ENCODE measurements at regions not wholly inside any gene's neighbourhood (a gene's known extent, or its start where the extent isn't known, plus 50 kb on each side); places are given as distances from the start of the nearest gene placed in this dataset.
"Not testable (repeated sequence)": the region's sequence is repeated elsewhere in the genome, so short reads cannot be mapped to it uniquely, and the experiment has no call there.

GRCh38 chr4:124433500-124433899 is 279.0 kb downstream of the ANKRD50 start:
- Histone ChIP-seq H3K4me3 (ENCODE audit: low read length) (no peak overlapping the region), H3K9me3 (ENCODE audit: control insufficient read depth, low read length) (no peaks in the 10 kb centered on the region), H3K36me3 (ENCODE audit: control insufficient read depth, insufficient read depth, low read length) (no peaks in the 10 kb centered on the region), H3K4me1 (ENCODE audit: control insufficient read depth, insufficient read depth, low read length) (peaks cover 19% of the 10 kb centered on the region), H3K9ac (ENCODE audit: low read length) (no peak overlapping the region), H3K27me3 (ENCODE audit: control insufficient read depth, insufficient read depth, low read length) (no peaks in the 10 kb centered on the region)

GRCh38 chr4:124435274-124435950 is 277.1 kb downstream of the ANKRD50 start:
- no peak overlapping the region for H3K9ac ChIP-seq (ENCODE audit: low read length)
- H3K4me3 ChIP-seq (ENCODE audit: low read length), result no peak overlapping the region
- no peaks in the 10 kb centered on the region for H3K9me3 ChIP-seq (ENCODE audit: control insufficient read depth, low read length)
- peaks cover 12% of the 10 kb centered on the region for H3K4me1 ChIP-seq (ENCODE audit: control insufficient read depth, insufficient read depth, low read length)
- H3K27me3 ChIP-seq (ENCODE audit: control insufficient read depth, insufficient read depth, low read length), result no peaks in the 10 kb centered on the region
- H3K36me3 ChIP-seq (ENCODE audit: control insufficient read depth, insufficient read depth, low read length), result no peaks in the 10 kb centered on the region

GRCh38 chr4:124437853-124438495 is 274.6 kb downstream of the ANKRD50 start:
- no peaks in the 10 kb centered on the region for H3K27me3 ChIP-seq (ENCODE audit: control insufficient read depth, insufficient read depth, low read length)
- no peak overlapping the region for H3K9ac ChIP-seq (ENCODE audit: low read length)
- no peaks in the 10 kb centered on the region for H3K36me3 ChIP-seq (ENCODE audit: control insufficient read depth, insufficient read depth, low read length)
- peaks cover 2% of the 10 kb centered on the region for H3K4me1 ChIP-seq (ENCODE audit: control insufficient read depth, insufficient read depth, low read length)
- no peaks in the 10 kb centered on the region for H3K9me3 ChIP-seq (ENCODE audit: control insufficient read depth, low read length)
- no peak overlapping the region for H3K4me3 ChIP-seq (ENCODE audit: low read length)

GRCh38 chr4:124445071-124445470 is 267.5 kb downstream of the ANKRD50 start:
- no peaks in the 10 kb centered on the region for H3K36me3 ChIP-seq (ENCODE audit: control insufficient read depth, insufficient read depth, low read length)
- no peak overlapping the region for H3K4me3 ChIP-seq (ENCODE audit: low read length)
- H3K4me1 ChIP-seq (ENCODE audit: control insufficient read depth, insufficient read depth, low read length), result no peaks in the 10 kb centered on the region

GRCh38 chr4:124449881-124450280 is 262.7 kb downstream of the ANKRD50 start:
- Histone ChIP-seq H3K9me3 (ENCODE audit: control insufficient read depth, low read length) (no peaks in the 10 kb centered on the region), H3K36me3 (ENCODE audit: control insufficient read depth, insufficient read depth, low read length) (no peaks in the 10 kb centered on the region), H3K4me3 (ENCODE audit: low read length) (no peak overlapping the region), H3K4me1 (ENCODE audit: control insufficient read depth, insufficient read depth, low read length) (no peaks in the 10 kb centered on the region), H3K27me3 (ENCODE audit: control insufficient read depth, insufficient read depth, low read length) (no peaks in the 10 kb centered on the region), H3K9ac (ENCODE audit: low read length) (no peak overlapping the region)

More at GRCh38 chr4:124445071-124445470, 267.5 kb downstream of the ANKRD50 start:
- Histone ChIP-seq H3K9ac (ENCODE audit: low read length) (no peak overlapping the region), H3K27me3 (ENCODE audit: control insufficient read depth, insufficient read depth, low read length) (no peaks in the 10 kb centered on the region), H3K9me3 (ENCODE audit: control insufficient read depth, low read length) (no peaks in the 10 kb centered on the region)

GRCh38 chr4:124450851-124451250 is 261.7 kb downstream of the ANKRD50 start:
- Histone ChIP-seq H3K4me3 (ENCODE audit: low read length) (no peak overlapping the region), H3K27me3 (ENCODE audit: control insufficient read depth, insufficient read depth, low read length) (no peaks in the 10 kb centered on the region), H3K4me1 (ENCODE audit: control insufficient read depth, insufficient read depth, low read length) (no peaks in the 10 kb centered on the region), H3K36me3 (ENCODE audit: control insufficient read depth, insufficient read depth, low read length) (no peaks in the 10 kb centered on the region), H3K9me3 (ENCODE audit: control insufficient read depth, low read length) (no peaks in the 10 kb centered on the region), H3K9ac (ENCODE audit: low read length) (no peak overlapping the region)

- Histone ChIP-seq H3K4me3 (ENCODE audit: low read length) (no peak overlapping the region), H3K36me3 (ENCODE audit: control insufficient read depth, insufficient read depth, low read length) (no peaks in the 10 kb centered on the region), H3K27me3 (ENCODE audit: control insufficient read depth, insufficient read depth, low read length) (no peaks in the 10 kb centered on the region), H3K9me3 (ENCODE audit: control insufficient read depth, low read length) (no peaks in the 10 kb centered on the region), H3K9ac (ENCODE audit: low read length) (no peak overlapping the region), H3K4me1 (ENCODE audit: control insufficient read depth, insufficient read depth, low read length) (peaks cover 14% of the 10 kb centered on the region)
These were observed 257.7 kb downstream of the ANKRD50 start for GRCh38 chr4:124454772-124455270.

GRCh38 chr4:124455671-124456070 is 256.9 kb downstream of the ANKRD50 start:
- Histone ChIP-seq H3K4me1 (ENCODE audit: control insufficient read depth, insufficient read depth, low read length) (peaks cover 18% of the 10 kb centered on the region), H3K36me3 (ENCODE audit: control insufficient read depth, insufficient read depth, low read length) (no peaks in the 10 kb centered on the region), H3K9me3 (ENCODE audit: control insufficient read depth, low read length) (no peaks in the 10 kb centered on the region), H3K9ac (ENCODE audit: low read length) (no peak overlapping the region), H3K27me3 (ENCODE audit: control insufficient read depth, insufficient read depth, low read length) (no peaks in the 10 kb centered on the region), H3K4me3 (ENCODE audit: low read length) (no peak overlapping the region)

GRCh38 chr4:124459196-124459940 is 253.2 kb downstream of the ANKRD50 start:
- H3K27me3 ChIP-seq (ENCODE audit: control insufficient read depth, insufficient read depth, low read length), result no peaks in the 10 kb centered on the region
- H3K9ac ChIP-seq (ENCODE audit: low read length), result no peak overlapping the region
- no peaks in the 10 kb centered on the region for H3K9me3 ChIP-seq (ENCODE audit: control insufficient read depth, low read length)
- no peak overlapping the region for H3K4me3 ChIP-seq (ENCODE audit: low read length)
- no peaks in the 10 kb centered on the region for H3K36me3 ChIP-seq (ENCODE audit: control insufficient read depth, insufficient read depth, low read length)
- H3K4me1 ChIP-seq (ENCODE audit: control insufficient read depth, insufficient read depth, low read length), result peaks cover 18% of the 10 kb centered on the region

- no peak overlapping the region for H3K4me3 ChIP-seq (ENCODE audit: low read length)
- H3K9ac ChIP-seq (ENCODE audit: low read length), result no peak overlapping the region
- H3K4me1 ChIP-seq (ENCODE audit: control insufficient read depth, insufficient read depth, low read length), result peaks cover 18% of the 10 kb centered on the region
These were observed 252.6 kb downstream of the ANKRD50 start for GRCh38 chr4:124459941-124460310.

GRCh38 chr4:124461592-124461991 is 250.9 kb downstream of the ANKRD50 start:
- H3K4me1 ChIP-seq (ENCODE audit: control insufficient read depth, insufficient read depth, low read length), result peaks cover 18% of the 10 kb centered on the region
- H3K27me3 ChIP-seq (ENCODE audit: control insufficient read depth, insufficient read depth, low read length); H3K9ac ChIP-seq (ENCODE audit: low read length); H3K36me3 ChIP-seq (ENCODE audit: control insufficient read depth, insufficient read depth, low read length); H3K4me3 ChIP-seq (ENCODE audit: low read length); H3K9me3 ChIP-seq (ENCODE audit: control insufficient read depth, low read length): not testable (repeated sequence)

More at GRCh38 chr4:124459941-124460310, 252.6 kb downstream of the ANKRD50 start:
- no peaks in the 10 kb centered on the region for H3K9me3 ChIP-seq (ENCODE audit: control insufficient read depth, low read length)
- H3K27me3 ChIP-seq (ENCODE audit: control insufficient read depth, insufficient read depth, low read length), result no peaks in the 10 kb centered on the region
- H3K36me3 ChIP-seq (ENCODE audit: control insufficient read depth, insufficient read depth, low read length), result no peaks in the 10 kb centered on the region
